Fibroblast of lung (primary cell): ENCODE measurements at regions not wholly inside any gene's neighbourhood (a gene's known extent, or its start where the extent isn't known, plus 50 kb on each side); places are given as distances from the start of the nearest gene placed in this dataset.

Experiments used
- EZH2 ChIP-seq: IDR thresholded peaks from 2 replicates; pipeline ENCODE4 v1.5.1; 2012; ENCODE audit warnings: low read length, control low read depth, mild to moderate bottlenecking; ENCODE audit errors: missing control alignments
- TF ChIP-seq, protein P1 (sequence below), 2 donors: IDR thresholded peaks in 1 of 2; conservative IDR thresholded peaks in 1 of 2; 1 replicate in 1 of 2; 2 replicates in 1 of 2; pipeline ENCODE4 v1.5.1; 2011 to 2012; ENCODE audit warnings: low read length in 2 of 2, control low read depth in 1 of 2, inconsistent platforms in 1 of 2, low read depth in 1 of 2, mild to moderate bottlenecking in 1 of 2

DNA sequence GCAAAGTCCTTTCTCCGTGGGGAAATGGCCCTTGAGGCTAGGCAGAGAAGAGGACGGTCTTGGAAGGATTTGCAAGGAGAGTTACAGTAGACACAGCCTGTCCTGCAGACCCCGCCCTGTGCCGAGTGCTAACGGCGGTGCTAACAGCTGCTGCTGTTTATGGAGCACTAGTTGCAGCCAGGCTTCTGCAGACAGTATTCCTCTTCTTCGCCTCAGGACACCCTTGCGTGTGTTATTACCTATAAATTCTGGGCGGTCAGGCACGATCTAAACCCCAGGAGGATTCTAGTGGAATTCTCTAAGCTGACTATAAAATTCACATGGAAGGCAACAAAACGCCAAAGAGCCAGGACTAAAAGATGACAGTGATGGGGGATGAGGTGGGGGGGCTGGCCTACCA lies 139.8 kb downstream of the GLI2 start:
- TF ChIP-seq, protein P1, sequence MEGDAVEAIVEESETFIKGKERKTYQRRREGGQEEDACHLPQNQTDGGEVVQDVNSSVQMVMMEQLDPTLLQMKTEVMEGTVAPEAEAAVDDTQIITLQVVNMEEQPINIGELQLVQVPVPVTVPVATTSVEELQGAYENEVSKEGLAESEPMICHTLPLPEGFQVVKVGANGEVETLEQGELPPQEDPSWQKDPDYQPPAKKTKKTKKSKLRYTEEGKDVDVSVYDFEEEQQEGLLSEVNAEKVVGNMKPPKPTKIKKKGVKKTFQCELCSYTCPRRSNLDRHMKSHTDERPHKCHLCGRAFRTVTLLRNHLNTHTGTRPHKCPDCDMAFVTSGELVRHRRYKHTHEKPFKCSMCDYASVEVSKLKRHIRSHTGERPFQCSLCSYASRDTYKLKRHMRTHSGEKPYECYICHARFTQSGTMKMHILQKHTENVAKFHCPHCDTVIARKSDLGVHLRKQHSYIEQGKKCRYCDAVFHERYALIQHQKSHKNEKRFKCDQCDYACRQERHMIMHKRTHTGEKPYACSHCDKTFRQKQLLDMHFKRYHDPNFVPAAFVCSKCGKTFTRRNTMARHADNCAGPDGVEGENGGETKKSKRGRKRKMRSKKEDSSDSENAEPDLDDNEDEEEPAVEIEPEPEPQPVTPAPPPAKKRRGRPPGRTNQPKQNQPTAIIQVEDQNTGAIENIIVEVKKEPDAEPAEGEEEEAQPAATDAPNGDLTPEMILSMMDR (conservative IDR thresholded peaks at IDR 0.05 in 1 of 2, IDR thresholded peaks at IDR 0.05 in 1 of 2; ENCODE audit: low read depth in 1 of 2, low read length in 2 of 2) = no peak
- no peak for TF ChIP-seq EZH2
